SK-N-SH treated with all-trans-retinoic acid at 6 μM for 48 hours (cell line): ENCODE measurements at regions not wholly inside any gene's neighbourhood (a gene's known extent, or its start where the extent isn't known, plus 50 kb on each side); places are given as distances from the start of the nearest gene placed in this dataset.

ENCODE experiments used
- ARNTL ChIP-seq: fragments of 450-650 bp; formaldehyde crosslinking; IDR thresholded peaks from 2 replicates; pipeline ENCODE4 v1.5.0; 2020; ENCODE audit warnings: low read depth, mild to moderate bottlenecking, moderate library complexity, borderline replicate concordance
- BACH2 ChIP-seq: fragments of 250-450 bp; sonication (Bioruptor Pico); IDR thresholded peaks from 2 replicates; pipeline ENCODE4 v1.9.0; 2021; ENCODE audit warnings: mild to moderate bottlenecking, borderline replicate concordance
- CREB5 ChIP-seq: fragments of 250-450 bp; sonication (Bioruptor Pico); IDR thresholded peaks from 2 replicates; pipeline ENCODE4 v1.5.1; 2020; ENCODE audit warnings: low read depth, mild to moderate bottlenecking, moderate library complexity
- OSR1 ChIP-seq: fragments of 250-450 bp; sonication (Bioruptor Pico); IDR thresholded peaks from 2 replicates; pipeline ENCODE4 v1.8.0; 2022; ENCODE audit warnings: moderate library complexity, mild to moderate bottlenecking, inconsistent platforms
- PATZ1 ChIP-seq: fragments of 250-450 bp; sonication (Bioruptor Pico); IDR thresholded peaks from 2 replicates; pipeline ENCODE4 v1.8.0; 2020; ENCODE audit warnings: mild to moderate bottlenecking, moderate library complexity, borderline replicate concordance
- PPARA ChIP-seq: fragments of 250-450 bp; sonication (Bioruptor Pico); IDR thresholded peaks from 2 replicates; pipeline ENCODE4 v1.5.0; 2020; ENCODE audit warnings: mild to moderate bottlenecking, borderline replicate concordance
- TCF4 ChIP-seq: fragments of 250-450 bp; sonication (Bioruptor Pico); IDR thresholded peaks from 2 replicates; pipeline ENCODE4 v1.8.0; 2021; ENCODE audit warnings: mild to moderate bottlenecking, moderate library complexity, borderline replicate concordance
- TSHZ2 ChIP-seq: fragments of 250-450 bp; sonication (Bioruptor Pico); IDR thresholded peaks from 2 replicates; pipeline ENCODE4 v1.5.0; 2020; ENCODE audit warnings: mild to moderate bottlenecking, moderate library complexity
- ZFP3 ChIP-seq: fragments of 250-450 bp; sonication (Bioruptor Pico); IDR thresholded peaks from 2 replicates; pipeline ENCODE4 v1.5.0; 2020; ENCODE audit warnings: mild to moderate bottlenecking, moderate library complexity
- ZNF70 ChIP-seq: fragments of 450-650 bp; formaldehyde crosslinking; IDR thresholded peaks from 2 replicates; pipeline ENCODE4 v1.5.0; 2020; ENCODE audit warnings: mild to moderate bottlenecking, moderate library complexity
- ZNF8 ChIP-seq: fragments of 450-650 bp; formaldehyde crosslinking; IDR thresholded peaks from 2 replicates; pipeline ENCODE4 v1.5.0; 2020; ENCODE audit warnings: mild to moderate bottlenecking, moderate library complexity

- no peak for TF ChIP-seq BACH2
- no peak for TF ChIP-seq PATZ1
- no peak for TF ChIP-seq ZFP3
- TF ChIP-seq ZNF8 (CRISPR knock-in tag) = no peak
- no peak for TF ChIP-seq PPARA (CRISPR knock-in tag)
- no peak for TF ChIP-seq TSHZ2 (CRISPR knock-in tag)
- no peak for TF ChIP-seq OSR1 (CRISPR knock-in tag)
- no peak for TF ChIP-seq ZNF70 (CRISPR knock-in tag)
- no peak for TF ChIP-seq TCF4 (CRISPR knock-in tag)
- no peak for TF ChIP-seq CREB5
- no peak for TF ChIP-seq ARNTL
Measured at GRCh38 chr2:39593439-39594393, 72.0 kb upstream of the TMEM178A start.
